ENCODE measurements at regions not wholly inside any gene's neighbourhood (a gene's known extent, or its start where the extent isn't known, plus 50 kb on each side); places are given as distances from the start of the nearest gene placed in this dataset.

GRCh38 chr9:15068261-15068660 lies 158.0 kb upstream of the FREM1 start:
- no peak for TF ChIP-seq GATA3 (IDR thresholded peaks at IDR 0.05; ENCODE audit: low read depth, low read length)
- TF ChIP-seq GATA2 (IDR thresholded peaks at IDR 0.05; ENCODE audit: low read depth, low read length): no peak
